ENCODE measurements at regions not wholly inside any gene's neighbourhood (a gene's known extent, or its start where the extent isn't known, plus 50 kb on each side); places are given as distances from the start of the nearest gene placed in this dataset.

DNA sequence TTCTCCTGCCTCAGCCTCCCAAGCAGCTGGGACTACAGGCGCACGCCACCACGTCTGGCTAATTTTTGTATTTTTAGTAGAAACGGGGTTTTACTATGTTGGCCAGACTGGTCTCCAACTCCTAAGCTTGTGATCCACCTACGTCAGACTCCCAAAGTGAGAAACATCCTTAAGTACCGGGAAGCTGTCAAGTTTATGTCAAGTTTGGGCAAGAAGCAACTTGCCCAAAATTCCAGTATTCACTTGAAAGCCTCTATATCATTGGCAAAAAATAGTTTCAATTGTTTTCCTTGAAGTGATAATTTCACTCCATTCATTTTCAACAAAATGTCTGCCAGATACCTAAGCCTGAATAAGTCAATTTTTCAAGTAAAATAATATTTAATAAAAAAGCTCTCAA lies 370.0 kb downstream of the FBXO8 start:
- TF ChIP-seq CTCF (IDR thresholded peaks at IDR 0.05) = no peak
- no peak for TF ChIP-seq POLR2AphosphoS5 (IDR thresholded peaks at IDR 0.05)
